SK-N-SH treated with all-trans-retinoic acid at 6 μM for 48 hours (cell line): ENCODE measurements at regions not wholly inside any gene's neighbourhood (a gene's known extent, or its start where the extent isn't known, plus 50 kb on each side); places are given as distances from the start of the nearest gene placed in this dataset.

Experiments used
- ATAC-seq: fragments of 200-7000 bp; cut with Tn5 transposase; 3 replicates; pipeline ENCODE4 v1.9.1; 2020; ENCODE audit warnings: mild to moderate bottlenecking, moderate library complexity
- ARNTL ChIP-seq: fragments of 450-650 bp; formaldehyde crosslinking; IDR thresholded peaks from 2 replicates; pipeline ENCODE4 v1.5.0; 2020; ENCODE audit warnings: low read depth, mild to moderate bottlenecking, moderate library complexity, borderline replicate concordance
- BACH2 ChIP-seq: fragments of 250-450 bp; sonication (Bioruptor Pico); IDR thresholded peaks from 2 replicates; pipeline ENCODE4 v1.9.0; 2021; ENCODE audit warnings: mild to moderate bottlenecking, borderline replicate concordance
- CREB5 ChIP-seq: fragments of 250-450 bp; sonication (Bioruptor Pico); IDR thresholded peaks from 2 replicates; pipeline ENCODE4 v1.5.1; 2020; ENCODE audit warnings: low read depth, mild to moderate bottlenecking, moderate library complexity
- CSDC2 ChIP-seq: fragments of 250-450 bp; sonication (Bioruptor Pico); IDR thresholded peaks from 2 replicates; pipeline ENCODE4 v1.5.0; 2020; ENCODE audit warnings: mild to moderate bottlenecking, moderate library complexity
- CSRNP3 ChIP-seq: fragments of 250-450 bp; sonication (Bioruptor Pico); IDR thresholded peaks from 2 replicates; pipeline ENCODE4 v1.5.1; 2021; ENCODE audit warnings: mild to moderate bottlenecking, moderate library complexity
- ESRRG ChIP-seq: fragments of 250-450 bp; sonication (Bioruptor Pico); IDR thresholded peaks from 2 replicates; pipeline ENCODE4 v1.6.1; 2021; ENCODE audit warnings: mild to moderate bottlenecking
- GLIS3 ChIP-seq: fragments of 250-450 bp; sonication (Bioruptor Pico); IDR thresholded peaks from 2 replicates; pipeline ENCODE4 v1.5.0; 2020; ENCODE audit warnings: mild to moderate bottlenecking, moderate library complexity
- ISL1 ChIP-seq: fragments of 250-450 bp; sonication (Bioruptor Pico); IDR thresholded peaks from 2 replicates; pipeline ENCODE4 v2.1.2; 2022; ENCODE audit warnings: mild to moderate bottlenecking, moderate library complexity
- OSR1 ChIP-seq: fragments of 250-450 bp; sonication (Bioruptor Pico); IDR thresholded peaks from 2 replicates; pipeline ENCODE4 v1.8.0; 2022; ENCODE audit warnings: moderate library complexity, mild to moderate bottlenecking, inconsistent platforms
- PATZ1 ChIP-seq: fragments of 250-450 bp; sonication (Bioruptor Pico); IDR thresholded peaks from 2 replicates; pipeline ENCODE4 v1.8.0; 2020; ENCODE audit warnings: mild to moderate bottlenecking, moderate library complexity, borderline replicate concordance
- POU6F1 ChIP-seq: fragments of 250-450 bp; sonication (Bioruptor Pico); IDR thresholded peaks from 2 replicates; pipeline ENCODE4 v1.8.0; 2021; ENCODE audit warnings: low read depth, mild to moderate bottlenecking, moderate library complexity, borderline replicate concordance
- PPARA ChIP-seq: fragments of 250-450 bp; sonication (Bioruptor Pico); IDR thresholded peaks from 2 replicates; pipeline ENCODE4 v1.5.0; 2020; ENCODE audit warnings: mild to moderate bottlenecking, borderline replicate concordance
- RARB ChIP-seq: fragments of 250-450 bp; sonication (Bioruptor Pico); IDR thresholded peaks from 2 replicates; pipeline ENCODE4 v1.8.0; 2021; ENCODE audit warnings: mild to moderate bottlenecking, moderate library complexity
- SNAI2 ChIP-seq: fragments of 250-450 bp; sonication (Bioruptor Pico); IDR thresholded peaks from 2 replicates; pipeline ENCODE4 v1.5.0; 2020; ENCODE audit warnings: mild to moderate bottlenecking, moderate library complexity
- TCF4 ChIP-seq: fragments of 250-450 bp; sonication (Bioruptor Pico); IDR thresholded peaks from 2 replicates; pipeline ENCODE4 v1.8.0; 2021; ENCODE audit warnings: mild to moderate bottlenecking, moderate library complexity, borderline replicate concordance
- TOX ChIP-seq: fragments of 250-450 bp; sonication (Bioruptor Pico); IDR thresholded peaks from 2 replicates; pipeline ENCODE4 v1.8.0; 2021; ENCODE audit warnings: mild to moderate bottlenecking, moderate library complexity, borderline replicate concordance
- ZC3H10 ChIP-seq: fragments of 250-450 bp; sonication (Bioruptor Pico); IDR thresholded peaks from 2 replicates; pipeline ENCODE4 v1.5.1; 2021; ENCODE audit warnings: mild to moderate bottlenecking, moderate library complexity
- ZFP3 ChIP-seq: fragments of 250-450 bp; sonication (Bioruptor Pico); IDR thresholded peaks from 2 replicates; pipeline ENCODE4 v1.5.0; 2020; ENCODE audit warnings: mild to moderate bottlenecking, moderate library complexity
- ZNF565 ChIP-seq: fragments of 450-650 bp; formaldehyde crosslinking; conservative IDR thresholded peaks from 2 replicates; pipeline ENCODE4 v1.5.0; 2020; ENCODE audit warnings: low read depth, mild to moderate bottlenecking, moderate library complexity
- ZNF70 ChIP-seq: fragments of 450-650 bp; formaldehyde crosslinking; IDR thresholded peaks from 2 replicates; pipeline ENCODE4 v1.5.0; 2020; ENCODE audit warnings: mild to moderate bottlenecking, moderate library complexity
- ZNF8 ChIP-seq: fragments of 450-650 bp; formaldehyde crosslinking; IDR thresholded peaks from 2 replicates; pipeline ENCODE4 v1.5.0; 2020; ENCODE audit warnings: mild to moderate bottlenecking, moderate library complexity
- TF ChIP-seq, protein P1 (sequence below): fragments of 250-450 bp; sonication (Bioruptor Pico); IDR thresholded peaks from 2 replicates; pipeline ENCODE4 v1.5.0; 2020; ENCODE audit warnings: mild to moderate bottlenecking, moderate library complexity

- TF ChIP-seq ZFP3 (CRISPR knock-in tag) (no peak), ZNF565 (CRISPR knock-in tag) (no peak), POU6F1 (CRISPR knock-in tag) (no peak), OSR1 (CRISPR knock-in tag) (no peak), PATZ1 (CRISPR knock-in tag) (no peak), ZNF70 (CRISPR knock-in tag) (no peak), ZC3H10 (CRISPR knock-in tag) (no peak), CSDC2 (CRISPR knock-in tag) (no peak), ZNF8 (CRISPR knock-in tag) (no peak), TOX (CRISPR knock-in tag) (no peak), GLIS3 (CRISPR knock-in tag) (no peak), ISL1 (CRISPR knock-in tag) (no peak), RARB (CRISPR knock-in tag) (no peak), ARNTL (CRISPR knock-in tag) (no peak), CREB5 (CRISPR knock-in tag) (no peak), BACH2 (no peak)
- TF ChIP-seq, protein P1, sequence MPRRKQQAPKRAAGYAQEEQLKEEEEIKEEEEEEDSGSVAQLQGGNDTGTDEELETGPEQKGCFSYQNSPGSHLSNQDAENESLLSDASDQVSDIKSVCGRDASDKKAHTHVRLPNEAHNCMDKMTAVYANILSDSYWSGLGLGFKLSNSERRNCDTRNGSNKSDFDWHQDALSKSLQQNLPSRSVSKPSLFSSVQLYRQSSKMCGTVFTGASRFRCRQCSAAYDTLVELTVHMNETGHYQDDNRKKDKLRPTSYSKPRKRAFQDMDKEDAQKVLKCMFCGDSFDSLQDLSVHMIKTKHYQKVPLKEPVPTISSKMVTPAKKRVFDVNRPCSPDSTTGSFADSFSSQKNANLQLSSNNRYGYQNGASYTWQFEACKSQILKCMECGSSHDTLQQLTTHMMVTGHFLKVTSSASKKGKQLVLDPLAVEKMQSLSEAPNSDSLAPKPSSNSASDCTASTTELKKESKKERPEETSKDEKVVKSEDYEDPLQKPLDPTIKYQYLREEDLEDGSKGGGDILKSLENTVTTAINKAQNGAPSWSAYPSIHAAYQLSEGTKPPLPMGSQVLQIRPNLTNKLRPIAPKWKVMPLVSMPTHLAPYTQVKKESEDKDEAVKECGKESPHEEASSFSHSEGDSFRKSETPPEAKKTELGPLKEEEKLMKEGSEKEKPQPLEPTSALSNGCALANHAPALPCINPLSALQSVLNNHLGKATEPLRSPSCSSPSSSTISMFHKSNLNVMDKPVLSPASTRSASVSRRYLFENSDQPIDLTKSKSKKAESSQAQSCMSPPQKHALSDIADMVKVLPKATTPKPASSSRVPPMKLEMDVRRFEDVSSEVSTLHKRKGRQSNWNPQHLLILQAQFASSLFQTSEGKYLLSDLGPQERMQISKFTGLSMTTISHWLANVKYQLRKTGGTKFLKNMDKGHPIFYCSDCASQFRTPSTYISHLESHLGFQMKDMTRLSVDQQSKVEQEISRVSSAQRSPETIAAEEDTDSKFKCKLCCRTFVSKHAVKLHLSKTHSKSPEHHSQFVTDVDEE: no peak
- no peak for ATAC-seq
Observed at GRCh38 chr10:118805146-118805545, 50.4 kb upstream of the CACUL1 start.

- ATAC-seq: no peak
- no peak for TF ChIP-seq ZNF8 (CRISPR knock-in tag)
- no peak for TF ChIP-seq RARB (CRISPR knock-in tag)
- no peak for TF ChIP-seq BACH2
- TF ChIP-seq OSR1 (CRISPR knock-in tag): no peak
- no peak for TF ChIP-seq TCF4 (CRISPR knock-in tag)
- no peak for TF ChIP-seq ZC3H10 (CRISPR knock-in tag)
- TF ChIP-seq, protein P1: no peak
- no peak for TF ChIP-seq PATZ1 (CRISPR knock-in tag)
- no peak for TF ChIP-seq ZNF565 (CRISPR knock-in tag)
- TF ChIP-seq CSRNP3 (CRISPR knock-in tag): no peak
- TF ChIP-seq CSDC2 (CRISPR knock-in tag): no peak
- TF ChIP-seq TOX (CRISPR knock-in tag): no peak
- TF ChIP-seq GLIS3 (CRISPR knock-in tag): no peak
- TF ChIP-seq CREB5 (CRISPR knock-in tag): no peak
- TF ChIP-seq PPARA: no peak
- TF ChIP-seq ZFP3 (CRISPR knock-in tag): no peak
- no peak for TF ChIP-seq ESRRG (CRISPR knock-in tag)
- TF ChIP-seq SNAI2 (CRISPR knock-in tag): no peak
- no peak for TF ChIP-seq ZNF70 (CRISPR knock-in tag)
Observed at GRCh38 chr10:118807512-118808305, 52.9 kb upstream of the CACUL1 start.
